GM21529 (cell line): ENCODE measurements at regions not wholly inside any gene's neighbourhood (a gene's known extent, or its start where the extent isn't known, plus 50 kb on each side); places are given as distances from the start of the nearest gene placed in this dataset.
"Not testable (repeated sequence)": the region's sequence is repeated elsewhere in the genome, so short reads cannot be mapped to it uniquely, and the experiment has no call there.

Experiments used
- ATAC-seq: cut with Tn5 transposase; IDR thresholded peaks from one replicate; pipeline ENCODE4 v1.9.1; 2021; ENCODE audit not compliant: unreplicated experiment

DNA sequence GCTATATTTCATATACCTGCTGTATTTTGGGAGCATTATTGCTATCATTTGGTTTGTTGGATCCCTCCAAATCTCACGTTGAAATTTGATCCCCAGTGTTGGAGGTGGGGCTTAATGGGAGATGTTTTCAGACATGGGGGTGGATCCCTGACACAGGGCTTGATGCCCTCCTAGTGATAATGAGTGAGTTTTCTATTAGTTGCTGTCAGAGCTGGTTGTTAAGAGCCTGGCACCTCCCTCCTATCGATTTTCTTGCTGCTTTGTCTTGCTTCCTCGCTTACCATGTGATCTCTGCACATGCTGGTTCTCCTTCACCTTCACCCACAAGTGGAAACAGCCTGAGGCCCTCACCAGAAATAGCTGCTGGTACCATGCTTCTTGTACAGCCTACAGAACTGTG lies 259.9 kb upstream of the STARD13 start:
- no peak for ATAC-seq

DNA sequence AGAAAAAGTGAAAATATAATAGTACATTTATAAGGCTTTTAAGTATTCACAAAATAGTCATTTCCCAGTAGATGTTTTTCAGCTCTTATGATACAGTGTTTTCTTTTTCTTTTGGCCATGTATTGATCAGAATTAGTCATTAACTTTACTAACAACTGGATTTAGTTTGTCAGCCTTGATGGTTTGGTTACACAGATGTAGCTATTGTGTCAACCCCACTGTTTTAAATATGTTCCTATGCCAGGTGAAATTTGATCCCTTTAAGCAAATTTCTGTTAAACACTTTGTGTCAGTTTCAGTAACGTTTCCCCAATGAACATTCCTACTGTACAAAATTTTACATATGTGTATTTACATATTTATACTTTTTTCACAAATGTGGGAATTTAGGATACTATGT lies 261.5 kb upstream of the STARD13 start:
- ATAC-seq, result no peak

DNA sequence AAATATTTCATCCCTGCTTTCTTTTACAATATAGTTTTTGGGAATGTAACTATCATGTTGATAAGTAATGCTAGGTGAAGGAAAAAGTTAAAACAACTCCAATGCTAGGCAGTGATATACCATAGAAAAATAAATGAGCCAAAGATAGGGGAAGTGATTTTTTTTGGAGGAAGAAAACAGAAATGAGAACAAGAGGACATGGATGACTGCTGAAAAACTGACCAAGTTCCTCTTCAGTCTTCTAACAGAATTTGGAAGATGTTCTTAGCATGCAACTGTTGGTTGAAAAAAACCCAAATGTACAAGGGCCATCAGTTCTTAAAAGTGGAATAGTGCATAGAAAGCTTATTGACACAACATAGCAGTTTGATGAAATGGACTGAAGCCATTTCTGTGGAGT lies 262.5 kb upstream of the STARD13 start:
- ATAC-seq, result no peak

DNA sequence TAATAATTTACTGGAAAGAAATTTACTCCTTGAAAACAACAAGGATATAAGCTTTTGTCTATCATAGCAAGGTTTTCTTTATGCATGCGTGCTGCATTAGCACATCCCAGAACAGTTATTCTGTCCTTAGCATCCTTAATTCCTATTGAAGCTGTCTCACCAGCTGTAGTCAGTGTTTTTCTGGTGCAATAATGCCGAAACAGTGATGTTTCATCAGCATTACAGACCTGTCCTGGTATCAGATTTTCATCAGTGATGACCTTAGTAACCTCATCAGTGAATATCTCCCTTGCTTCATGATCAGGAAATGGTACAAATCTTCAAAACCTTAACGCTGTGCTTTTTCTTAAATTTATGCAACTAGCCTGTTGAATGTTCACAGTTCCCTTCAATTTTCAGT lies 264.7 kb upstream of the STARD13 start:
- ATAC-seq, result no peak

DNA sequence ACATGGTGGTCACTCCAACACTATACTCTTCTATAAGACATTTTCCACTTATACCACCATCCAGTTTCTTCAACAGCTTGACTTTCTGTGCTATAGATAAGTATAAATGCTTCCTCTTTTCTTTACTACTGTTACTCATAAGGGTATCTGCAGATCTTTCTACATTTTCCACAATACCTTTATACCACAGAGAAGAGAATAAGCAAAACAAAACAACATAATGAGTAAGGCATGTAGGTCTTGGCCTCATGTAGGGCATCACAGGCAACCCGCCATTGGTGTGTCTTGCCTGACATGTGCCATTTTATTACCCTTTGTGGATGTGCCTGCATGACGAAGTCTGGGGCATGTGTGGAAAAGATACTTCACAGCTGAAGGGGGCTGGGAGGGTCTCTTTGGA lies 265.3 kb upstream of the STARD13 start:
- ATAC-seq, result peak; percentile 39

DNA sequence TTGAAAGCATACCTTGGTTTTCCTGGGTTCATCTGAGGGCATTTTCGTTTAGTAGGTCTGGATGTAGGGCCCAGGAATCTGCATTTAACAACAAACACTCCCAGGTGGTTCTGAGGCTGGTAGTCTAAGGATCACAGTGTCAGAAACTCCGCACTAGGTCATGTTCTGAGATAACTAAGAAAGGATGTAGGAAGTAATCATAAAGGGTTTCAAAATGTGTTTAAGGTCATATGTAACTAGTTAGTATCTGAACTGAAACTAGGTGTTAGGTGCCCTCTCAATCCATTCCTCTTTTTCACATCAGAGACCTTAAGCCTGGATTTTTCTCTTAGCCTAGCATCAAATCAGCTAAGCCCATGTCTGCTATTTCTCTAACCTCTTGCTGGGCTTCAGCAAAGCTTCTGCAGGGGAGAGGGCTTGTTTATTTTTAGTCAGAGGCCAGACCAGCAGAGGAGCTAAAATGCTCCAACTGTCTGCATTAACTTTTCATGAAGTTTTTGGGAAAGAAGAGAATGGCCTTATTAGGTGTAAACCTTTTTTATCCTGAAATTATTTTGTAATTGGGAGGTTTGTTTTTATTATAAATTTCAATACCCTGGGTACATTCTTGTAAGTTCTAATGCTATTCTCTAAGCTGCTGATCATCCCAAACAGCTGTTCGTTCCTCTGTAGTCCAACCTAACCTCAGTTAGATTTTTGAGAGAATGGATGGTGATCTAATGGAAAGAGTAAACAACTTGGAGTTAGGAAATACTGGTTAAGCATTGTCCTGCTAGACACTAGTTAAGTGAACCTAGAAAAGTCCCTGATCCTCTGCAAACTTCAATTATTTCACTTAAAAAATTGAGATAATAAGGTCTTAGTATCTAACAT lies 262.8 kb upstream of the RFC3 start:
- ATAC-seq, result peak; percentile 89

DNA sequence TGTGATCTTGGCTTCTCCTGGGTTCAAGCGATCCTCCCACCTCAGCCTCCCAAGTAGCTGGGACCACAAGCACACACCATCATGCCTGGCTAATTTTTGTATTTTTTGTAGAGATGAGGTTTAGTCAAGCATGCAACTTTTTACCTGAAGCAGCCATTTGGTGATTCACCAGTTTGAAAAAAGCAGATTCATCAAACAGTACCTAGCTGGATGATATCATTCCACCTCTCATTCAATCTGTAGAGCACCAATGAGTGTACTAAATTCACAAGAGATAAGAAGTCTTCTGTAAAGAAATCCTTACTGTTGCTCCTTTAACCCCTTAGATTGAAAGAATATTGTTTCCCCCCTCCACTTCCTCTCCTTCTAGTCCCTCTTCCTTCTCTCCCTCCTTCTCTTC lies 261.1 kb upstream of the RFC3 start:
- ATAC-seq, result no peak

DNA sequence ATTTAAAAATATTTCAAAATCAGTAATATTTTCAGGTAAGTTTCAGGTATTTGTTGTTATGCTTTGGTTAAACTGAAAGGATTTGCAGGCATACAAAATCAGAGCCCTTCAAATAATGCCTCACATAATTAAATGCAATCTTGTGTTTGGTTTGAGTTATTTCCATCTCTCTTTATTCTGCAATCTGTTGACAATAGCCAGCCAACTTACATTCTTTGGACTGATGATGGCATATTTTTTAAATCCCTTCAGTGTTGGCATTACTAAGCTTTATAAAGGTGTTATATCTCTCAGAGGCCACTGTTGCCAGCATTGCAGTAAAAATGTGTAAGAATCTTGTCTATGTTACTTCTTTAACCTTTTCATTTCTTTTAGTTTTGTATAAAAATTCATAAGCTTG lies 257.2 kb upstream of the RFC3 start:
- no peak for ATAC-seq

DNA sequence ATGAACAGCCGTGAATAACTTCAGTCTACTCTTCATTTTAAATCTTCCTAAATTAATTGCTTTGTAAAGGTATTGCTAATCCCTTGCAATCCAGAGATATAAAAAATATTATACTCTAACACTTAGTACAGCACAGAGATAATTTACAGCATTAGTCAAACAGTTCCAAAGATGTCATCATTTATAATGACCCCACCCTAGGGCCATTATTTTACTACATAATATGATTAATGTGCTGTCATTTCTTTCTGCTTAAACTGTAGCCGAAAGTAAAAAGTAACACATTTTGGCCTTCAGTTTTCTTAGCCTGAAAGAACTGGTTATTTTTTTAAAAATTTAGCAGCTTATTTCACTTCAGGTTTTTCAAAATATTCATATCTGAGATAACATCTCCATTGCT lies 256.3 kb upstream of the RFC3 start:
- no peak for ATAC-seq

DNA sequence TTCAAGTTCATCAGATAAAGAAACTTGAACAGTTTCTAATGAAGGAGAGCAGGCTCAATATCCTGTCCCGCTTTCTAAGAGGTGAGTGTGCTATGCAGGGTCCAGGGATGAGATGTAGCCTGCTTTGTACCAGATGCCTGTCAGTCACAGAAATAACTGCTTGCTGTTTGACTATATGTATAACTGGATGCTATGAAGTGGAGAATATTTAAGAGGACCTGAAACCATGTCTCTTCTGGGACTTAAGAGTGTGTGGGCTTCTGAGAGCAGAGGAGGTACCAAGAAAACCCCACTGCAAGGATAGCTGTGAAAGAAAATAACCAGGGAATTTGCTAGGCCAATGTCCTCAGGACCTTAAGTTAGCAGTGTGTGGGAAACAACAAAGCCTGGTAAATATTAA lies 246.3 kb upstream of the RFC3 start:
- peak; percentile 95 for ATAC-seq

DNA sequence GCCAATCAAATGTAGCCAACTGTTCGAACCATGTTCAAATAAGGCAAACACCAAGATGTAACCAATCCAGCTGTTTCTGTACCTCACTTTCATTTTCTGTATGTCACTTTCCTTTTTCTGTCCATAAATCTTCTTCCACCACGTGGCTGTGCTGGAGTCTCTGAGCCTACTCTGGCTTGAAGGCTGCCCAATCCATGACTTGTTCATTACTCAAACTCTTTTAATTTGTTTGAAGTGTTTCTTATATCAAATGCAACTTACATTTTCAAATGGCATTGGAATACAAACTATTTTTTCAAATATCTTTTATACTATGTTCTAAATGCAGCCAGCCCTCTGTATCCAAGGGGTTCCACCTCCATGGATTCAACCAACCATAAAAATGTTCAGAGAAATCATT lies 245.6 kb upstream of the RFC3 start:
- ATAC-seq, result not testable (repeated sequence)

DNA sequence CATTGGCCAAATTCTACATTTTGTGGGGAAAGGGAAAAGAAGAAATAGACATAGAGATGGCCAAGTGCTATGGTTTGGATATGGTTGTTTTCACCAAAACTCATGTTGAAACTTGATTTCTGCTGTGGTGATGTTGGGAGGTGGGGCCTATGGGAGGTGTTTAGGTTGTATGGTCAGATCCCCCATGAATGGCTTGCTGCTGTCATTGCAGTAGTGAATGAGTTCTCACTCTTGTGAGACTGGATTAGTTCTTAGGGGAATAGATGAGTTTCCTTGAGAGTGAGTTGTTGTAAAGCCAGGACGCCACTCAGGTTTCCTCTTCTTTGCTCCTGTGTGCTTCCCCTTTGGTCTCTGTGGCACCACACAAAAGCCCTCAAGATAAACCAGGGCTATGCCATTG lies 242.6 kb upstream of the RFC3 start:
- no peak for ATAC-seq

DNA sequence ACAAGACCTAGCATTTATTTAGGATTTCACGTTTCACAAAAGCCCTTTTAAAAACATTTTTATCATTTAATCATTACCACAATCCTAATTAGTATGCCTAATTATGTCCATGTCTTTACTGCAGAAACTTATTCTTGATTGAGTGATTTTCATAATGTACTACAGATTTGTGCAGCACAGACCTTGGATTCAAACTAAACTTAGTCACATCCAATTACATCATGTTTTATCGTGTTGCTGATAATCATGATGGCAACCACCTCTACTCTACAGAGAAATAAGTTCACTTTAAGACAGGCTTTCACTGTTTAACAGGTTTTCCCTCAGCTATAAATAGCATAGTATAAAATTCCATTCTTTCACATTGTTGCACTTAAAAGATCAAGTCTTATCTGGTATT lies 240.9 kb upstream of the RFC3 start:
- no peak for ATAC-seq

DNA sequence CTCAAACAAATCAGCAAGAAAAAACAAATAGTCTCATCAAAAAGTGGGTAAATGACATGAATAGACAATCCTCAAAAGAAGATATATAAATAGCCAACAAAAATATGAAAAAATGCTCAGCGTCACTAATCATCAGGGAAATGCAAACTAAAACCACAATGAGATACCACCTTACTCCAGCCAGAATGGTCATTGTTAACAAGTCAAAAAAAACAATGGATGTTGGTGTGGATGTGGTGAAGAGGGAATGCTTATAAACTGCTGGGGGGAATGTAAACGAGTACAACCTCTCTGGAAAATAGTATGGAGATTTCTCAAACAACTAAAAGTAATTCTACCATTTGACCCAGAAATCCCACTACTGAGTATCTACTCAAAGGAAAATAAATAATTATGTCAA lies 239.2 kb upstream of the RFC3 start:
- no peak for ATAC-seq

DNA sequence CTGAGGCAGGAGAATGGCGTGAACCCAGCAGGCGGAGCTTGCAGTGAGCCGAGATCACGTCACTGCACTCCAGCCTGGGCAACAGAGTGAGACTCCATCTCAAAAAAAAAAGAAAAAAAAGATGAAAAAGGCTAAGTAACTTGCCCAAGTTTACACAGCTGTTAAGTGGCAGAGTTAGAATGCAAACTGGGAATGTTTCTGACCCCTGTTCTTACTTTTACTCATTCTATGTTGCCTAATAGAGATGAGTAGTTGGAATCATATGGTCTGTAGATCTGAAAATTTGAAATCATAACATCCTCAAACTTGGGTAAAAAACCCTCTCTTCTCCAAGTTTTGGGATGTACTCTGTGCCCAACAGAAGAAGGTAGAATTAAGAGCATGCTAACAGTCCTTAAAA lies 235.8 kb upstream of the RFC3 start:
- ATAC-seq, result no peak

DNA sequence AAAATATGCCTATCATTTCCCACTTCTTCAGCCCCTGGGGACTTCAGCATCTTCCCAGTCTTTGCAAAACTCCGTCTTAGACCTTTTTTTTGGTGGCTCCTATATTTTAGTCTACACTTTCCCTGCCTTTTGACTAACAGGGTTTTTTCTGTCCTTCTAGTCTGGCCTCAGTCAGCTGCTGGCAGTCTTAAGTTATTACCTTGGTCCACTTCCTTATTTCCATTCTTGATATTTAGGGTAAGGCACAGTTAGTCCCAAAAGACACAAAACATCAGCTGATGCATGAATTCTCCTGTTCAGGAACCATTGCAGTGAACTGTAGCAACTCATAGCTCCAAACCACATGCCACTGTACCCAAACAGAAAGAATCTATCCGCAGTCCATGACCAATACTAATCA lies 234.6 kb upstream of the RFC3 start:
- ATAC-seq, result no peak

DNA sequence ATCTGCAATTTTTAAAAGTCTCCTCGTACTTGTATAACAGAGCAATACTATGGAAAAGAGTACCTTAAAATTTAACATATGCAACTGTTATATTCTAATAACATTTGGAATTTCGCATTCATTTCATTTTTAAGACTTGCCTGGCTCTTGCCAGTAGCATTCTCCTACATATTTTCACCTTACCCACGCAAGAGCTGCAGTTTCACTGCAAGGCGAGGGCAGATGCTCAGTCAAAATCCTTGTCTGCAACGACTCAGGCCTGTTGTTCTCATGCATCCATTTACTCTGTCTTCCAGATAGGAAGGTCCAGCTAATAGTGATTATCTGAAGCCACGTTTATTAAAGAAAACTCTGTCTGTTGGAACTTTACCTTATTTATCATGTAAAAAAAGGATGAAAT lies 227.0 kb upstream of the RFC3 start:
- no peak for ATAC-seq

DNA sequence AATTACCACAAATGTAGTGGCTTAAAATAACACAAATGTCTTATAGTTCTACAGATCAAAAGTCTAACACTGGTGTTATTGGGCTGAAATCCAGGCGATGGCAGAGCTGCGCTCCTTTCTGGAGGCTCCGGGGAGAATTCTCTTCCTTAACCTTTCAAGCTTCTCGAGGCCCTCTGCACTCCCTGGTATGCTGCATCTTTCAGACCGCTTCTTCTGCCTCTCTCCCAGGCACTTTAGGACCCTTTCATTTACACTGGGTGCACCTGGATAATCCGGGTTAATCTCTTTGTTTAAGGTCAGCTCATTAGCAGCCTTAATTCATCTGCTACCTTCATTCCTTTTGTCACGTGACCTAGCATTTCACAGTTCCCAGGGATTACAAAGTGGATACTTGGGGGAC lies 211.3 kb upstream of the RFC3 start:
- ATAC-seq, result no peak

DNA sequence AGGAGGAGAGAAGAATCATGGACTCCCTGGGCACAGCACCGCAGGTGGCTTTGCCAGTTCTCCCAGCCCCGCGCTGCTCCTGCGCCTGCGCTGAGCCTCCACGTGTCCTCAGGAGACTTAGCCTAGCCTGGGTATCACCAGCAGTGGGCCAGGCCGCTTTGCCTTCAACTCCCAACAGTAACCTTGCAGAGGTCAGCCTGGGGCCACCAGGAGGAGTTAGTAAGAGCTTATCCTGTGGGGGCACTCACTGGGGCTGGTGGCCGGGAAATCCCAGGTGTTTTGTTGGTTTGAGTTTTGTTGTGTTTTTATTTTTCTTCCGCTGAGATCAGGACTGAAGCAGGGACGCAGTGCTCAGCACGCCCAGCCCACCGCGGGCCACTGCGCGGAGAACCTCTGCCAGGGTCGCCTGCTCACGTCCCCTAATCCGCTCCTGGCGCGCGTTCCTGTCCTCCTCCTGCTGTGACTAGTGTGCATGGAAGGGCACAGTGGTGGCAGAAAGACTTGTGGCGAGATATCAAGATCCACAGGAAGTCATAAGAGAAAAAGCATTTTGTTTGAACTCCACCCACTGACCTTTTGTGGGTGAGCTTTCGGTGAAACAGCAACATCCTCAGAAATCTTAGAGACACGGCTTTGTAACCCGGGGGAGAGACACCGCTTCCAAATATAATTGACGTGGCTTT lies 207.4 kb upstream of the RFC3 start:
- ATAC-seq, result no peak

DNA sequence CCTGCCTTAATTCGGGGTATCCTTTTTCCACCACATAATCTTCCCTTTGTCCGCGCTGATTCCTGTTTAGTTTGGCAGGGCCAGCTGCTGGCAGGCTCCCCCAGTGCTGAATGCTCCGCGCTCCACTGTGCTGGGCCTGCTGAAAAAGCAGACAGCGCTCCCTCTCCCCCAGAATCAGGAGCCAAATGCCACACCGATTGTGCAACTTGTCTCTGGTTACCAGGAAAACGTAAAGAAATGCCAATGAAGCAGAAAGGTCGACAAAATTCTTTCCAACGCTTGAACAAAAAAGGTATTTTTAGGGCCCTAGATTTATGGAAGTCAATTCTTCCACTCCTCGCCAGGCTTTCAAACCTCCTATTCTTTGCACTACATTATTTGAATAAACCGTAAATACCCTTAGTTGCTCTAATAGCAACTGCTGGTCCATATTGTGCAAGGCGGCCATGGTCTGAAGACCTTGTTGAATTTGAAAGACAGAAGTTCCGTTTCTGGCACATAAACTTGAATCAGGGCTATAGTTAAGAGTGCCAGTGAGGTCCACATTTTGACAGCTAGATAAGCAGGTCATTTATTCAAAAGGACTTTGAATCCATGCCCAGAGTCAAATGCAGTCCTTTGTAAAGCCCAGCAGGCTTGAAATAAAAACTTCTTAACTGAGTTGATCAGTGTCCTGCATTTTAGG lies 206.7 kb upstream of the RFC3 start:
- no peak for ATAC-seq

DNA sequence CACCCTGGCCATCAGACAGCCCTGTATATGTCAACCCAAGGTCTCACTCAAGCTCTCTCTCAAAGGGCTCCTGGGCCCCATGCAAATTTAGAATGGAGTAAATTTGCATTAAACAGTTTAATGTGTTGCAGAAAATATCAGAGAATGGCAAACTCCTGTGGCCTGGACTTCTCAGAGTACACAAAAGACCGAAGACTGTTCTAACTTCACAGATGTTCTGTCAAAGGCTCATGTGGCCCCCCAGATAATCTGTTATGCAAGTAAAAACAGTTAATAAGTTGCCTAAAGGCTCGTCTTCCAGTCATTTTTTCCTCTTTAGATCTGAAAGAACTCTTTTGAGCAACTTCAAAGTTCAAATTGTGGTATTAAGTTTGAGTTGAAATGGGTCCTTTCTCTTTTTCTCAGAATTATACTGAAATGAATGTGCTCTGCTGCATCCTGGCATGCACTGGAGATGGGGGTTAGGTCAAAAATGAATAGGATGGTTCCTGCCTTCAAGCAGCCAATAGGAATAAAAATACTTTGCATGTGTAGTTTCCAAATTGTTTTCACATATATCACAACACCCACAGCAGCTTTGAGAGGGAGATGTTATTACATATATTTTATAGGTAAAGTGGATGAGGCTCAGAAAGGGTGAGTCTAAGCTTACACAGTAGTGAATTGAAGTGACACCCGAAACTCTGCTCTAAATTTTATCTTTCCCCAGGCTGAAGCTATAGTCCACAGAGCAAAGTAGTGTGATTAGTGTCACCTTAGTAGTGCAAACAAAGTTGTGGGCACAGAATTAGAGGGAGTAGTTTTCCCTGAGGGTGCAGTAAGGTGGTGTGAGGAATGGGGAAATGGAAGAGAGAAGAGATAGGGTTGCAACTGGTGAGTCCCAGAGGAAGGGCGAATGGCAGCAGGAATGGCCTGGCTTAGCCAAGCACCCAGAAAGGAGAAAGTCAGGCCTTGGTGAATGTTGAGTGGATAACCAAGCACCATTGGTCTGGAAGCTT lies 205.0 kb upstream of the RFC3 start:
- ATAC-seq, result peak; percentile 73
